ENCODE measurements at regions not wholly inside any gene's neighbourhood (a gene's known extent, or its start where the extent isn't known, plus 50 kb on each side); places are given as distances from the start of the nearest gene placed in this dataset.
"Not testable (repeated sequence)": the region's sequence is repeated elsewhere in the genome, so short reads cannot be mapped to it uniquely, and the experiment has no call there.

- DNase-seq: no peak
- Mint-ChIP-seq H3K27me3 (no peaks in the 10 kb centered on the region), H3K4me3 (peak overlapping the region; percentile 84), H3K4me1 (peaks cover 26% of the 10 kb centered on the region), H3K9me3 (ENCODE audit: low read depth) (no peaks in the 10 kb centered on the region), H3K27ac (peak overlapping the region; percentile 95), H3K36me3 (ENCODE audit: low read depth) (peaks cover 2% of the 10 kb centered on the region)
- CTCF ChIA-PET: no interaction called here
- no peak for ATAC-seq
- POLR2A ChIA-PET: no interaction called here
- intact Hi-C loops (cut with DNase I, micrococcal nuclease): loop anchor here (5.0 to 10.0 kb wide), 4 partner anchors 221 to 1126 kb away; partner anchors contain the start of gene ATP10A (in 1 of the 2)
Measured at GRCh38 chr15:26083457-26083856, 220.3 kb upstream of the ATP10A start.

DNA sequence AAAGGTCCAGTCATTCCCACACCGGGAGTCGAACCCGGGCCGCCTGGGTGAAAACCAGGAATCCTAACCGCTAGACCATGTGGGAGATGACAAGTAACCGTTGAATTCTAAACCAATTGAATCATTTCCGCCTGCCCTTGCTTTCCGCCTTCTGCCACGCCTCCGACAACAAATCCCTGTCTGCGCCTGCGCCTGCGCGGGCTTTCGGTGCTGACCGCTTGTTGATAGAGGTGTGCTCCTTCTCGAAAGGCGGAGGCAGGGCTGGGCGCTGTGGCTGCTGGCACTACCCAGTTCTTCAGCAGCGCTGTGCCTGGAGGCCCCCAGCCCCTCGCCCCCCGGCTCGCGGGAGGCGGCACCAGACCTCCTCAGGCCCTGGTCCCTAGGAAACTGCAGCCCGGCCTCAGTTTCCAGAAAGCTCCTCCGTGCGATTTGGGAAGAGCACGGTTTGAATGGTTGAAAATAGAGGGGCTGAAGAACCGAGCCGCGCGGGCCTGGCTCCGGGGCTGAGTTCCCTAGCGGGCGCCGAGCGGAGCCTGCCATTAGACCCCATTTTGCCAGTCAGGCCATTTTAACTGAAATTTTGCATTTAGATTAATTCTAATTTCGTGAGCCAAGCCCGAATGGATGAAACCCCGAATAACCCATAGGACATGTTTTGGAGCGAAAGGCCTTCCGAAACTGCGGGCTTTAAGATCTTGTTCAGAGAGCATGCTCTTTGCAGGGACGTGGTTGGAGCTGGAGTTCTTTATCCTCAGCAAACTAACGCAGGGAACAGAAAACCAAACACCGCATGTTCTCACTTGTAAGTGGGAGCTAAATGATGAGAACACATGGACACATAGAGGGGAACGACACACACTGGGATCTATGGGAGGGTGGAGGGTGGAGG, 219.3 kb upstream of the ATP10A start:
- peak overlapping the region; percentile 84 for H3K4me3 Mint-ChIP-seq
- peaks cover 32% of the 10 kb centered on the region for H3K4me1 Mint-ChIP-seq
- intact Hi-C loops (cut with DNase I, micrococcal nuclease): loop anchor here (1.0 to 10.0 kb wide), 6 partner anchors 220 to 1125 kb away; partner anchors contain the start of genes ATP10A (in 1 of the 2) and UBE3A (in 1 of the 2)
- CTCF ChIA-PET: interaction anchor here (0.8 kb wide), 1 partner anchor 13 kb away, joined by 3 read pairs; no protein-coding TSS in a partner anchor
- H3K36me3 Mint-ChIP-seq (ENCODE audit: low read depth): peaks cover 2% of the 10 kb centered on the region
- DNase-seq (peak; percentile 97), ATAC-seq (peak; percentile 99)
- H3K27me3 Mint-ChIP-seq: no peaks in the 10 kb centered on the region
- no peaks in the 10 kb centered on the region for H3K9me3 Mint-ChIP-seq (ENCODE audit: low read depth)
- peak overlapping the region; percentile 95 for H3K27ac Mint-ChIP-seq
- POLR2A ChIA-PET: interaction anchor here (0.6 to 0.7 kb wide), 2 partner anchors 648 to 1127 kb away, joined by 4 to 5 read pairs; no protein-coding TSS in a partner anchor

DNA sequence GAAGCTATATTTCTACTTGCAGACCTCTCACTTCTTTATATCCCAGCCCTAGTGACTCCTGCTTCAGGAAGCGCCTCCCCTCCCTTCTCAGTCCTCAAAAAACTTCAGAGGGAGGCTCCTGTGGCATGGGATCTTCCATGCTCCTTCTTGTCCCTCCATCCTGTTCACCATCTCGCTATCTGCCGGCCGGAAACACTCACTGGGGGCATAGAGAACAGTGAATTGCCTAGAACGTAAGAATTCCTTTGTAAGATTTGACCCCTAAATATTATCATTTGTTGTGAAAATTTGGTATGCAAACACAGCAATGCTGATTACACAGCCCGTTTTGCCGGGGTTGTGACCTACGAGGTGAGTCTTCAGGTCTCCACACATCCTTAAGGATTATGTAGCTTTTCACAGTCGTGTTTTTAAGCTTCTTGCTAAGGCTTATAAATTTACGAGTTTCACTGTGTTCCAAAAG, 218.7 kb upstream of the ATP10A start:
- intact Hi-C loops (cut with DNase I, micrococcal nuclease): loop anchor here (1.0 to 10.0 kb wide), 6 partner anchors 219 to 1124 kb away; partner anchors contain the start of genes ATP10A (in 1 of the 2) and UBE3A (in 1 of the 2)

DNA sequence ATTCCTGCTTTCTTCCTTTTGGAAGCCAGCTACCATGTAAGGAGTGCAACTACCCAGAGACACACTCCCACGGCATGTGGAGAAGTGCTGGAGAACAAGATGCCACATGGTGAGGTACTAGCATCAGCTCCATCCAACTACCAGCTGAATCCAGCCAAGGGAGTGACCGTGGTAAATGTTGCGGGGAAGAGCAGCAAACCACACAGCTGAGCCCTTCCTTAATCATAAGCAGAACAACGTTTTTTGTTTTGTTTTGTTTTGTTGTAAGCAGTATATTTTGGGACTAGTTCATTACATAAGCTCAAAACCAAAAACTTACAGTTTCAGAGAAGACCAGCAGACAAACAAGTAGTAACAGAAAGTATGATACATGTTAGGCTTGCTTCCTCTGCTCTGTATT, 212.6 kb upstream of the ATP10A start:
- no peaks in the 10 kb centered on the region for H3K36me3 Mint-ChIP-seq (ENCODE audit: low read depth)
- H3K27ac Mint-ChIP-seq: no peak overlapping the region
- no peak overlapping the region for H3K4me3 Mint-ChIP-seq
- H3K9me3 Mint-ChIP-seq (ENCODE audit: low read depth): no peaks in the 10 kb centered on the region
- H3K27me3 Mint-ChIP-seq: peaks cover 8% of the 10 kb centered on the region
- CTCF ChIA-PET: interaction anchor here (1.3 to 1.5 kb wide), 2 partner anchors 14 to 23 kb away, joined by 4 read pairs; no protein-coding TSS in a partner anchor
- POLR2A ChIA-PET: no interaction called here
- peaks cover 20% of the 10 kb centered on the region for H3K4me1 Mint-ChIP-seq
- ATAC-seq (no peak), DNase-seq (no peak)
- intact Hi-C loops (cut with DNase I, micrococcal nuclease): no loop called here

More for the DNA sequence above, 218.7 kb upstream of the ATP10A start:
- Mint-ChIP-seq H3K4me3 (peak overlapping the region; percentile 84), H3K9me3 (ENCODE audit: low read depth) (no peaks in the 10 kb centered on the region), H3K36me3 (ENCODE audit: low read depth) (peaks cover 2% of the 10 kb centered on the region), H3K4me1 (peaks cover 32% of the 10 kb centered on the region), H3K27me3 (no peaks in the 10 kb centered on the region), H3K27ac (peak overlapping the region; percentile 95)
- POLR2A ChIA-PET: no interaction called here
- ATAC-seq (no peak), DNase-seq (no peak)
- CTCF ChIA-PET: no interaction called here

- DNase-seq: peak; percentile 45
- no peaks in the 10 kb centered on the region for H3K36me3 Mint-ChIP-seq (ENCODE audit: low read depth)
- H3K4me3 Mint-ChIP-seq: no peak overlapping the region
- ATAC-seq: peak; percentile 97
- peaks cover 14% of the 10 kb centered on the region for H3K4me1 Mint-ChIP-seq
- POLR2A ChIA-PET: no interaction called here
- CTCF ChIA-PET: no interaction called here
- intact Hi-C loops (cut with DNase I, micrococcal nuclease): no loop called here
- H3K9me3 Mint-ChIP-seq (ENCODE audit: low read depth): no peaks in the 10 kb centered on the region
- H3K27me3 Mint-ChIP-seq: peaks cover 15% of the 10 kb centered on the region
- H3K27ac Mint-ChIP-seq: peak overlapping the region; percentile 77
Measured at GRCh38 chr15:26073430-26074333, 210.6 kb upstream of the ATP10A start.

DNA sequence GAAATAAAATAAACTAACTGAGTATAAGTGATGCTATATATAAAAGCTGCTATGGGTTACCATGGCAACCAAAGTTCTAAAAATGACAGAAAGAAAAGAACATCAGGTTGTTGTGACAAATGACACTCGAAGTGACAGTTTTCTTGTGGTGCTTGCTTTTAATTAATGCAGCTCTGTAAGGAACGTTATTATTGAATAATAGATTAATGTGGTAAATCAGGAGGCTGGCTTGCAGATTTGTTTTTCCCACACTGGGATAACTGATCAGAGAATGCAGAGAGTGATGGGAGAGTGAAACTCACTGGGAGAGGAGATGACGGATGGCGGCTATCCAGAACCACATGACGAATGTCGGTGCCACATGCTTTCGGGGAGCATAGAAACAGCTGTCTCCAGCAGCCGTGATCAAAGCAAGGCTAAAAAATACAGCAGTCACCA, 207.0 kb upstream of the ATP10A start:
- H3K4me1 Mint-ChIP-seq: peaks cover 9% of the 10 kb centered on the region
- DNase-seq (no peak), ATAC-seq (no peak)
- no peaks in the 10 kb centered on the region for H3K36me3 Mint-ChIP-seq (ENCODE audit: low read depth)
- H3K27ac Mint-ChIP-seq: no peak overlapping the region
- intact Hi-C loops (cut with DNase I, micrococcal nuclease): no loop called here
- ChIA-PET POLR2A (no interaction called here), CTCF (interaction anchor here (0.7 to 0.9 kb wide), 2 partner anchors 10 to 13 kb away, joined by 3 read pairs; no protein-coding TSS in a partner anchor)
- no peaks in the 10 kb centered on the region for H3K9me3 Mint-ChIP-seq (ENCODE audit: low read depth)
- H3K4me3 Mint-ChIP-seq: no peak overlapping the region
- H3K27me3 Mint-ChIP-seq: peaks cover 15% of the 10 kb centered on the region

DNA sequence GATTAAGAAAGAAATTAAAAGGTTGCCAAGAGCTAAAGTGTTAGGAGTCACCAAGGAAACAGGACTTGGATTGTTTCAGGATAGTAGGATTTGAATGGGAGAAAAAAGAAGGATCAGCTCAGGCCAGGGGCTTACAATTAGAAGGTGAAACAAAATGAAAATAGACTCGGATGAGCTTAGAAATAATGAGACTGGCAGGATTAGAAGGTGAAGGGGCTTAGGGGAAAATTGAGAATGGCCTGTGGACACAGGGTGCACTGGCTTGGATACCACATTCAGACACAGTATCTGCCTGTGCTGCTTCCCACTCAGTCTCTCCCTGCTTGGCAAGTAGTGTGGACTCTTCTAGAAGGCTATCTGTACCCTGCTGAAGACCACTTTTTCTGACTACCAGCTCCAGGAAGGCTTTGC, 206.1 kb upstream of the ATP10A start:
- ATAC-seq (no peak), DNase-seq (no peak)
- peaks cover 15% of the 10 kb centered on the region for H3K27me3 Mint-ChIP-seq
- intact Hi-C loops (cut with DNase I, micrococcal nuclease): no loop called here
- H3K4me3 Mint-ChIP-seq: no peak overlapping the region
- ChIA-PET CTCF (interaction anchor here (0.6 to 0.9 kb wide), 2 partner anchors 13 to 324 kb away, joined by 3 read pairs; no protein-coding TSS in a partner anchor), POLR2A (no interaction called here)
- no peak overlapping the region for H3K27ac Mint-ChIP-seq
- H3K4me1 Mint-ChIP-seq: peaks cover 6% of the 10 kb centered on the region
- no peaks in the 10 kb centered on the region for H3K36me3 Mint-ChIP-seq (ENCODE audit: low read depth)
- H3K9me3 Mint-ChIP-seq (ENCODE audit: low read depth): no peaks in the 10 kb centered on the region

DNA sequence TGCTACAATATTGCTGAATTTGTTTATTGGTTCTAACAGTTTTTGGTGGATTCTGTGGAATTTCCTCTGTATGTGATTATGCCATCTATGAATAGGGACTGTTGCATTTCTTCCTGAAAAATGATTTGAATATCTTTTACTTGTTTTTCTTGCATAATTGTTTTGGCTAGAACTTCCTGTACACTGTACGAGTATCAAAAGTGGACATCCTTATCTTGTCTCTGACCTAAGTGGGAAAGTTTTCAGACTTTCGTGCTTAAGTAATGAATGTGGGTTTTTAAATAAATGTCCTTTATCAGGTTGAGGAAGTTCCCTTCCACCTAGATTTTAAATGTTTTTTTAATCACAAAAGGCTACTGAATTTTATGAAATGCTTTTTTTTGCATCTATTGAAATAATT, 203.8 kb upstream of the ATP10A start:
- Mint-ChIP-seq H3K27me3 (peaks cover 11% of the 10 kb centered on the region), H3K36me3 (ENCODE audit: low read depth) (no peaks in the 10 kb centered on the region), H3K4me3 (no peak overlapping the region), H3K9me3 (ENCODE audit: low read depth) (no peaks in the 10 kb centered on the region), H3K4me1 (no peaks in the 10 kb centered on the region), H3K27ac (no peak overlapping the region)
- no peak for DNase-seq
- CTCF ChIA-PET: no interaction called here
- intact Hi-C loops (cut with DNase I, micrococcal nuclease): no loop called here
- POLR2A ChIA-PET: no interaction called here
- ATAC-seq: no peak

GRCh38 chr15:26065723-26066122, 202.6 kb upstream of the ATP10A start:
- POLR2A ChIA-PET: no interaction called here
- no peaks in the 10 kb centered on the region for H3K36me3 Mint-ChIP-seq (ENCODE audit: low read depth)
- H3K27me3 Mint-ChIP-seq: peaks cover 9% of the 10 kb centered on the region
- no peak overlapping the region for H3K4me3 Mint-ChIP-seq
- H3K27ac Mint-ChIP-seq: no peak overlapping the region
- H3K4me1 Mint-ChIP-seq: no peaks in the 10 kb centered on the region
- DNase-seq (no peak), ATAC-seq (no peak)
- H3K9me3 Mint-ChIP-seq (ENCODE audit: low read depth): no peaks in the 10 kb centered on the region
- CTCF ChIA-PET: no interaction called here
- intact Hi-C loops (cut with DNase I, micrococcal nuclease): no loop called here

- ChIA-PET CTCF (no interaction called here), POLR2A (no interaction called here)
- no peaks in the 10 kb centered on the region for H3K36me3 Mint-ChIP-seq (ENCODE audit: low read depth)
- ATAC-seq: no peak
- peaks cover 2% of the 10 kb centered on the region for H3K27me3 Mint-ChIP-seq
- intact Hi-C loops (cut with DNase I, micrococcal nuclease): no loop called here
- no peak overlapping the region for H3K4me3 Mint-ChIP-seq
- no peak for DNase-seq
- no peaks in the 10 kb centered on the region for H3K9me3 Mint-ChIP-seq (ENCODE audit: low read depth)
- no peaks in the 10 kb centered on the region for H3K4me1 Mint-ChIP-seq
- no peak overlapping the region for H3K27ac Mint-ChIP-seq
Measured at GRCh38 chr15:26061248-26061647, 198.1 kb upstream of the ATP10A start.

DNA sequence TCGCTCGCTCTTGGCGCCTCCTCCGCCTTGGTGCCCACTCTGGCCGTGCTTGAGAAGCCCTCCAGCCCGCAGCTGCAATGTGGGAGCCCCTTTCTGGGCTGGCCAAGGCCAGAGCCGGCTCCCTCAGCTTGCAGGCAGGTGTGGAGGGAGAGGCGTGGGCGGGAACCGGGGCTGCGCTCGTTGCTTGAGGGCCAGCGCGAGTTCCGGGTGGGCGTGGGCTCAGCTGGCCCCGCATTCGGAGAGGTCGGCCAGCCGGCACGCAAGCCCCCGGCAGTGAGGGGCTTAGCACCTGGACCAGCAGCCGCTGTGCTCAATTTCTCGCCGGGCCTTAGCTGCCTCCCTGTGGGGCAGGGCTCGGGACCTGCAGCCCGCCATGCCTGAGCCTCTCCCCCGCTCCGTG, 193.6 kb upstream of the ATP10A start:
- intact Hi-C loops (cut with DNase I, micrococcal nuclease); H3K4me1 Mint-ChIP-seq; H3K27me3 Mint-ChIP-seq; DNase-seq; H3K36me3 Mint-ChIP-seq (ENCODE audit: low read depth); POLR2A ChIA-PET; H3K27ac Mint-ChIP-seq; CTCF ChIA-PET; ATAC-seq; H3K9me3 Mint-ChIP-seq (ENCODE audit: low read depth); H3K4me3 Mint-ChIP-seq: not testable (repeated sequence)

Measured in activated CD4-positive, alpha-beta T cell treated with anti-CD3 and anti-CD28 coated beads for 36 hours (primary cell).